ENCODE measurements at regions not wholly inside any gene's neighbourhood (a gene's known extent, or its start where the extent isn't known, plus 50 kb on each side); places are given as distances from the start of the nearest gene placed in this dataset.

GRCh38 chr3:128567141-128567540 lies 74.1 kb upstream of the GATA2 start (continued):
- TF ChIP-seq ATF6 (CRISPR knock-in tag; IDR thresholded peaks at IDR 0.05): no peak
- no peak for TF ChIP-seq ELF4 (CRISPR knock-in tag; IDR thresholded peaks at IDR 0.05; ENCODE audit: low read depth)
- no peak for TF ChIP-seq USF1 (CRISPR knock-in tag; IDR thresholded peaks at IDR 0.05)
- TF ChIP-seq ZBTB21 (CRISPR knock-in tag; IDR thresholded peaks at IDR 0.05; ENCODE audit: borderline replicate concordance): no peak
- TF ChIP-seq AFF4 (CRISPR knock-in tag; IDR thresholded peaks at IDR 0.05; ENCODE audit: borderline replicate concordance): no peak
- TF ChIP-seq IRF2 (CRISPR knock-in tag; IDR thresholded peaks at IDR 0.05; ENCODE audit: borderline replicate concordance, low read depth): no peak
- TF ChIP-seq ZNF121 (CRISPR knock-in tag; IDR thresholded peaks at IDR 0.05): no peak
- no peak for TF ChIP-seq SOX15 (CRISPR knock-in tag; IDR thresholded peaks at IDR 0.05)
- TF ChIP-seq CREB1 (CRISPR knock-in tag; IDR thresholded peaks at IDR 0.05): no peak

- no peak for DNase-seq (ENCODE audit: low spot score)
- CTCF ChIA-PET: no interaction called here
These were observed 70.4 kb upstream of the GATA2 start for GRCh38 chr3:128563439-128563838.

GRCh38 chr3:128561504-128561903 lies 68.5 kb upstream of the GATA2 start:
- CTCF ChIA-PET: interaction anchor here (1.8 kb wide), 1 partner anchor 11 kb away, joined by 7 read pairs; no protein-coding TSS in a partner anchor
- Mint-ChIP-seq H3K4me1 (peaks cover 12% of the 10 kb centered on the region), H3K27ac (no peak overlapping the region), H3K4me3 (no peak overlapping the region), H3K27me3 (ENCODE audit: low read depth) (peaks cover 5% of the 10 kb centered on the region; the same call in 1 of the 2 replicates), H3K9me3 (no peaks in the 10 kb centered on the region; the same call in 1 of the 2 replicates), H3K36me3 (no peaks in the 10 kb centered on the region)
- POLR2A ChIA-PET: no interaction called here
- DNase-seq (ENCODE audit: low spot score): no peak
- ATAC-seq: no peak
- TF ChIP-seq STAT6 (CRISPR knock-in tag; conservative IDR thresholded peaks at IDR 0.05; ENCODE audit: low read depth) (no peak), NR3C1 (CRISPR knock-in tag; conservative IDR thresholded peaks at IDR 0.05; ENCODE audit: low read depth) (no peak), JAZF1 (CRISPR knock-in tag; IDR thresholded peaks at IDR 0.05) (no peak), ATF3 (CRISPR knock-in tag; conservative IDR thresholded peaks at IDR 0.05) (no peak), MXD4 (CRISPR knock-in tag; IDR thresholded peaks at IDR 0.05; ENCODE audit: borderline replicate concordance) (no peak), RELA (CRISPR knock-in tag; IDR thresholded peaks at IDR 0.05; ENCODE audit: borderline replicate concordance) (no peak), ZNF671 (CRISPR knock-in tag; IDR thresholded peaks at IDR 0.05) (no peak), NFYB (CRISPR knock-in tag; conservative IDR thresholded peaks at IDR 0.05; ENCODE audit: low read depth) (no peak), CTCF (IDR thresholded peaks at IDR 0.05) (no peak)

More at GRCh38 chr3:128563439-128563838, 70.4 kb upstream of the GATA2 start:
- TF ChIP-seq NFYB (CRISPR knock-in tag; conservative IDR thresholded peaks at IDR 0.05; ENCODE audit: low read depth) (no peak), GTF2I (CRISPR knock-in tag; conservative IDR thresholded peaks at IDR 0.05) (no peak), MLX (CRISPR knock-in tag; IDR thresholded peaks at IDR 0.05) (no peak)
- Mint-ChIP-seq H3K4me1 (peaks cover 21% of the 10 kb centered on the region), H3K9me3 (no peaks in the 10 kb centered on the region), H3K27ac (no peak overlapping the region), H3K4me3 (no peak overlapping the region), H3K27me3 (ENCODE audit: low read depth) (peaks cover 2% of the 10 kb centered on the region; the same call in 1 of the 2 replicates), H3K36me3 (no peaks in the 10 kb centered on the region)
- POLR2A ChIA-PET: no interaction called here
- no peak for ATAC-seq

Data from WTC11 (cell line).